ENCODE measurements at regions not wholly inside any gene's neighbourhood (a gene's known extent, or its start where the extent isn't known, plus 50 kb on each side); places are given as distances from the start of the nearest gene placed in this dataset.

- TF ChIP-seq CTCF (IDR thresholded peaks at IDR 0.05) = no peak
- TF ChIP-seq POLR2A (IDR thresholded peaks at IDR 0.05) = no peak
Observed at GRCh38 chr7:148481971-148482626, 108.5 kb upstream of the C7orf33 start.

Data from body of pancreas (tissue), 4 donors.